ENCODE measurements at regions not wholly inside any gene's neighbourhood (a gene's known extent, or its start where the extent isn't known, plus 50 kb on each side); places are given as distances from the start of the nearest gene placed in this dataset.
"Not testable (repeated sequence)": the region's sequence is repeated elsewhere in the genome, so short reads cannot be mapped to it uniquely, and the experiment has no call there.

DNA sequence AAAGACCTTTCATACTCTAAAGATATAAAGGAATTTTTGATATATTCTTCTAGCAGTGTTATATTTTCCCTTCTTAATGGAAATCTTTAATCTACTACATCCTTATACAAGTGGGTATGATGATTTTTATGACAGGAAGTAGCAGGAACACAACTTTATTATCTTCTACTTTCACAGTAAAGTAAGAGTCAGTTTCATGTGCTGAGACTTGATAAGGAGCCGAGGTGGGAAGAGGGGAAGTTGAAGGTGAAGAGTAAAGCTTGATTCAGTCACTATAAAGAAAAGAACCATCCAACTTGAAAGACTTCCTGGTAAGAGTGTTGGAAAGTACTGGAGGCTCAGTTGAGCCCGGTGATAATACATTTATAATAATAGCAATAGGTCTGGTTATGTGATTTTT, 82.1 kb upstream of the PTH start:
- TF ChIP-seq POLR2AphosphoS5 (IDR thresholded peaks at IDR 0.05; ENCODE audit: borderline replicate concordance, low read depth, low read length), result no peak
- no peak for TF ChIP-seq EZH2 (IDR thresholded peaks at IDR 0.05)
- no peak for TF ChIP-seq FOXP2 (optimal IDR thresholded peaks at IDR 0.05; ENCODE audit: control extremely low read depth, extremely low read length, insufficient read depth)
- DNase-seq (ENCODE audit: low read depth, low spot score), result no peak
- Histone ChIP-seq H3K36me3 (ENCODE audit: insufficient read depth, low read length) (no peaks in the 10 kb centered on the region), H3K9ac (ENCODE audit: insufficient read length) (no peak overlapping the region), H3K9me3 (ENCODE audit: low read depth, low read length) (no peaks in the 10 kb centered on the region), H3K4me3 (no peak overlapping the region), H3K27ac (no peak overlapping the region)

DNA sequence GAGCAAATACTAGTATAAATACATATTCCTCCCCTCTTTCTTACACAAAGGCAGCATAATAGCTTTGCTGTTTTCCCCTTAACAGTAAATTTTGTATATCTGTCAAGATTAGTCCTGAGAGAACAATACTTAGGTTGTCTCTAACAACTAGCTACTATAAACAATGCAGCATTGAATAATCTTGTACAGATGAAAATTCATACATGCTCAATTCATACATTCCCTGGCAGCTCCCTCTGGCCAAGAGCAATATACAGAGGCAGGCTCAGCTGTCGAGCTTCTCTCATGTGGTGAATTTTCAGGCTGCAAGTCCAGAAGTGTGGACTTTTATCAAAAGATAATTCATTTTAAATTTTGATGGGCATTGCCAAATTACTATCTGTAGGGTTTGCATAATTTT, 81.2 kb upstream of the PTH start:
- no peak overlapping the region for H3K27ac ChIP-seq
- TF ChIP-seq POLR2AphosphoS5 (IDR thresholded peaks at IDR 0.05; ENCODE audit: borderline replicate concordance, low read depth, low read length) (no peak), FOXP2 (optimal IDR thresholded peaks at IDR 0.05; ENCODE audit: control extremely low read depth, extremely low read length, insufficient read depth) (no peak), EZH2 (IDR thresholded peaks at IDR 0.05) (no peak)
- DNase-seq (ENCODE audit: low read depth, low spot score), result no peak
- H3K9ac ChIP-seq (ENCODE audit: insufficient read length), result no peak overlapping the region
- H3K36me3 ChIP-seq (ENCODE audit: insufficient read depth, low read length), result no peaks in the 10 kb centered on the region
- no peak overlapping the region for H3K4me3 ChIP-seq
- no peaks in the 10 kb centered on the region for H3K9me3 ChIP-seq (ENCODE audit: low read depth, low read length)

DNA sequence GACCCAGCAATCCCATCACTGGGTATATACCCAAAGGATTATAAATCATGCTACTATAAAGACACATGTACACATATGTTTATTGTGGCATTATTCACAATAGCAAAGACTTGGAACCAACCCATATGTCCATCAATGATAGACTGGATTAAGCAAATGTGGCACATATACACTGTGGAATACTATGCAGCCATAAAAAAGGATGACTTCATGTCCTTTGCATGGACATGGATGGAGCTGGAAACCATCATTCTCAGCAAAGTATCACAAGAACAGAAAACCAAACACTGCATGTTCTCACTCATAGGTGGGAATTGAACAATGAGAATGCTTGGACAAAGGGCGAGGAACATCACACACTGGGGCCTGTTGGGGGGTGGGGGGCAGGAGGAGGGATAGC, 79.6 kb upstream of the PTH start:
- not testable (repeated sequence) for DNase-seq (ENCODE audit: low read depth, low spot score); H3K36me3 ChIP-seq (ENCODE audit: insufficient read depth, low read length); H3K27ac ChIP-seq

DNA sequence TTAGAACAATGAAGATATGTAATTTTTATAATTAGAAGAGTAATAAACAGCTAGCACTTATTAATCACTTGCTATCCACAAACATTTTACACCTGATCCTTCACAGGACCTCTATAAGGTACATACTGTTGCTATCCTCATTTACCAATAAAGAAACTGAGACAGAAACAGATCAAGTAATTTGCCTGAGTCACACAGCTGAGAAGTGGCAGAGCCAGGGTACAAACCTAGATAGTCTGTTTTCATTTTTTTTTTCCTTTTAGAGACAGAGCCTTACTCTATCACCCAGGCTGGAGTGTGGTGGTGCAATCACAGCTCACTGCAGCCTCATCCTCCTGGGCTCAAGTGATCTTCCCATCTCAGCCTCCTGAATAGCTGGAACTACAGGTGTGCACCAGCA, 71.8 kb upstream of the PTH start:
- no peak overlapping the region for H3K4me3 ChIP-seq
- H3K9me3 ChIP-seq (ENCODE audit: low read depth, low read length), result no peaks in the 10 kb centered on the region
- no peaks in the 10 kb centered on the region for H3K36me3 ChIP-seq (ENCODE audit: insufficient read depth, low read length)
- no peak for DNase-seq (ENCODE audit: low read depth, low spot score)
- no peak overlapping the region for H3K27ac ChIP-seq
- TF ChIP-seq POLR2AphosphoS5 (IDR thresholded peaks at IDR 0.05; ENCODE audit: borderline replicate concordance, low read depth, low read length), result no peak
- TF ChIP-seq EZH2 (IDR thresholded peaks at IDR 0.05), result no peak
- no peak for TF ChIP-seq FOXP2 (optimal IDR thresholded peaks at IDR 0.05; ENCODE audit: control extremely low read depth, extremely low read length, insufficient read depth)
- H3K9ac ChIP-seq (ENCODE audit: insufficient read length), result no peak overlapping the region

More for the DNA sequence above, 79.6 kb upstream of the PTH start:
- H3K9ac ChIP-seq (ENCODE audit: insufficient read length); H3K4me3 ChIP-seq; H3K9me3 ChIP-seq (ENCODE audit: low read depth, low read length): not testable (repeated sequence)

DNA sequence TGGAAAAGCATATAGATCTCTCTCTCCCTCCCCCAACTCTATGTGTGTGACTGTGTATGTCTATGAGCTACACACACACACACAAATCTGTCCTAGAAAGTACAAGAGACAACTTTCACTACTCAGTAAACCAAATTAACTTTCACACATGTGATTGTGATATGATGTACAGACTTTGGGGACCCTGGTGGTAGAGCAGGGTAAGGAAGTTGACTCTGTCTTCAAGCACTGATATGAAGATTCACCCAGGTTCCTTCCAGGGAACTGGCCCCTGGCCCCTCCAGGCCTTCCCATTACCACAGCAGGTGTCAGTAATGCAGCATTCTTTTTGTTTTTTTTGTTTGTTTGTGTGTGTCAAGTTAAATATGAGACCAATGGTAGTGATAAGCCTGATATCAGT, 66.1 kb upstream of the PTH start:
- H3K36me3 ChIP-seq (ENCODE audit: insufficient read depth, low read length), result no peaks in the 10 kb centered on the region
- no peak overlapping the region for H3K27ac ChIP-seq
- no peak overlapping the region for H3K9ac ChIP-seq (ENCODE audit: insufficient read length)
- DNase-seq (ENCODE audit: low read depth, low spot score), result no peak
- no peaks in the 10 kb centered on the region for H3K9me3 ChIP-seq (ENCODE audit: low read depth, low read length)
- H3K4me3 ChIP-seq, result no peak overlapping the region
- no peak for TF ChIP-seq FOXP2 (optimal IDR thresholded peaks at IDR 0.05; ENCODE audit: control extremely low read depth, extremely low read length, insufficient read depth)
- no peak for TF ChIP-seq POLR2AphosphoS5 (IDR thresholded peaks at IDR 0.05; ENCODE audit: borderline replicate concordance, low read depth, low read length)
- TF ChIP-seq EZH2 (IDR thresholded peaks at IDR 0.05), result no peak

DNA sequence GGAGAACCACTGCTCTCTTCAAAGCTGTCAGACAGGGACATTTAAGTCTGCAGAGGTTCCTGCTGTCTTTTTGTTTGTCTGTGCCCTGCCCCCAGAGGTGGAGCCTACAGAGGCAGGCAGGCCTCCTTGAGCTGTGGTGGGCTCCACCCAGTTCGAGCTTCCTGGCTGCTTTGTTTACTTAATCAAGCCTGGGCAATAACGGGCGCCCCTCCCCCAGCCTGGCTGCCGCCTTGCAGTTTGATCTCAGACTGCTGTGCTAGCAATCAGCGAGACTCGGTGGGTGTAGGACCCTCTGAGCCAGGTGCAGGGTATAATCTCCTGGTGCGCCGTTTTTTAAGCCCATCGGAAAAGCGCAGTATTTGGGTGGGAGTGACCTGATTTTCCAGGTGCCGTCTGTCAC, 64.5 kb upstream of the PTH start:
- not testable (repeated sequence) for H3K36me3 ChIP-seq (ENCODE audit: insufficient read depth, low read length); H3K9me3 ChIP-seq (ENCODE audit: low read depth, low read length); DNase-seq (ENCODE audit: low read depth, low spot score); H3K27ac ChIP-seq; H3K4me3 ChIP-seq; H3K9ac ChIP-seq (ENCODE audit: insufficient read length)

DNA sequence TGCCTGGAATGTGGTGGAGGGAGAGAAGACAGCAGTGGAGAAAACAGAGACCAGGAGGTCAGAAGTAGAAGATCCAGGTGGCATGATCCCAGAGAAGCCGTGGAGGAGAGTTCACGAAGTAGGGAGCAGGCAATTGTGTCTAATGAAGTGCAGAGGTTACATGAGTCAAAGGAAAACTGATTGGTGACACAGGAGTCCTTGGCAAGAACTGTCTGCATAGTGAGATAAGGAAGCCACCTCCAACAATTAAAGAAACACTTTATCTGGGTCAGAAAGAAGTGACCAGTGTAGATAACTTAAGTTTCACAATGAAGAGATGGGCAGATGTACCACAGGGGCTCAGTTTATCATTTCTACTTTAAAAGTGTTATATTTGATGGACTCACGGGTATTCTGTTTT, 57.0 kb upstream of the PTH start:
- DNase-seq (ENCODE audit: low read depth, low spot score), result no peak
- H3K4me3 ChIP-seq, result no peak overlapping the region
- no peaks in the 10 kb centered on the region for H3K9me3 ChIP-seq (ENCODE audit: low read depth, low read length)
- no peak overlapping the region for H3K27ac ChIP-seq
- H3K36me3 ChIP-seq (ENCODE audit: insufficient read depth, low read length), result no peaks in the 10 kb centered on the region
- H3K9ac ChIP-seq (ENCODE audit: insufficient read length), result no peak overlapping the region
- TF ChIP-seq EZH2 (IDR thresholded peaks at IDR 0.05), result no peak
- TF ChIP-seq POLR2AphosphoS5 (IDR thresholded peaks at IDR 0.05; ENCODE audit: borderline replicate concordance, low read depth, low read length), result no peak
- no peak for TF ChIP-seq FOXP2 (optimal IDR thresholded peaks at IDR 0.05; ENCODE audit: control extremely low read depth, extremely low read length, insufficient read depth)

DNA sequence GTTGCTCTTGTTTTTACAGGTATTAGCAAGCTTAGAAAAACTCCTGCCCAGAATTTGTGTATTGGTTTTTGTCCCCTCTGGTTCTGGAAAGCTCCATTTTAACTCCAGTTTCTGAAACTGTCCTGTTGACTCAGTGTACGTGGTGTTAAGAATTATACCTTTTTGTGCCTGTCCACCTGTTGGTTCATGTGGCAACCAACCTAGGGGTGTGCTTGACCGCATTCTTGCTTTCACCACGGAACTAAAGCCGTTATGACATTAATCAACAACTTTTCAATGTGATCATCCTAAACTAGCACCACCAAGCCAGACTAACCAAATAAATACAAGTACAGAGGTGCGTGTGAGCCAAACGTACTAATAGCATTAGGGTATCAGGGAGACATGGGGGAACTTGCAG, 56.0 kb upstream of the PTH start:
- Histone ChIP-seq H3K9me3 (ENCODE audit: low read depth, low read length) (no peaks in the 10 kb centered on the region), H3K27ac (no peak overlapping the region), H3K9ac (ENCODE audit: insufficient read length) (no peak overlapping the region), H3K4me3 (no peak overlapping the region), H3K36me3 (ENCODE audit: insufficient read depth, low read length) (no peaks in the 10 kb centered on the region)
- TF ChIP-seq FOXP2 (optimal IDR thresholded peaks at IDR 0.05; ENCODE audit: control extremely low read depth, extremely low read length, insufficient read depth) (no peak), EZH2 (IDR thresholded peaks at IDR 0.05) (no peak), POLR2AphosphoS5 (IDR thresholded peaks at IDR 0.05; ENCODE audit: borderline replicate concordance, low read depth, low read length) (no peak)
- DNase-seq (ENCODE audit: low read depth, low spot score), result no peak

DNA sequence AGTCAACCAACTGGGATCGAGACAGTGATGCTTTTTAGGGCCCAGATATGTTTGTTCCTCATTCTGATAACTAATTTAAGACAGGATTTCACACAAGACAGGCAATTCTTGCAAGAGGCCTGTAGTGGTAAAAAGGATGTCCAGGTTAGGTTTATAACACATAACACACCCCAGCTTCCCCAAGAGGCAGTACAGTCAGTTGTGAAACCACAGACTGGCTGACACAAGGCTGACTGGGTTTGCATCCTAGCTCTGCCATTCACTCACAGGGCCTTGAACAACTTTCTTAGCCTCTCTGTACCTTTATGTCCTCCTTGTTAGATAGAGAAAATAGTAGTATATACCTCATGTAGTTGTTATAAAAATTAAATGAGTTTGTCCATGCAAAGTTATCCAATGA, 55.0 kb upstream of the PTH start:
- no peak for DNase-seq (ENCODE audit: low read depth, low spot score)
- no peak overlapping the region for H3K27ac ChIP-seq
- no peak overlapping the region for H3K9ac ChIP-seq (ENCODE audit: insufficient read length)
- H3K36me3 ChIP-seq (ENCODE audit: insufficient read depth, low read length), result no peaks in the 10 kb centered on the region
- no peak for TF ChIP-seq FOXP2 (optimal IDR thresholded peaks at IDR 0.05; ENCODE audit: control extremely low read depth, extremely low read length, insufficient read depth)
- TF ChIP-seq POLR2AphosphoS5 (IDR thresholded peaks at IDR 0.05; ENCODE audit: borderline replicate concordance, low read depth, low read length), result no peak
- TF ChIP-seq EZH2 (IDR thresholded peaks at IDR 0.05), result no peak
- H3K9me3 ChIP-seq (ENCODE audit: low read depth, low read length), result no peaks in the 10 kb centered on the region
- no peak overlapping the region for H3K4me3 ChIP-seq

DNA sequence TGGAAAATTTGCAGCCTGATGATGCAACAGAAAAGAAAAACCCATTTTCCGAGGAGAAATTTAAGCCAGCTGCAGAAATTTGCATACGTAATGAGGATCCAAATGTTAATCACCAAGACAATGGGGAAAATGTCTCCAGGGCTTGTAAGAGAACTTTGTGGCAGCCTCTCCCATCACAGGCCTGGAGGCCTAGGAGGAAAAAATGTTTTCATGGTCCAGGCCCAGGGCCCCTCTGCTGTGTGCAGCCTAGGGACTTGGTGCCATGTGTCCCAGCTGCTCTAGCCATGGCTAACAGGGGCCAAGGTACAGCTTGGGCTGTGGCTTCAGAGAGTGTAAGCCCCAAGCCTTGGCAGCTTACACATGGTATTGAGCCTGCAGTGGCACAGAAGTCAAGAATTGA, 50.3 kb upstream of the PTH start:
- DNase-seq (ENCODE audit: low read depth, low spot score); H3K36me3 ChIP-seq (ENCODE audit: insufficient read depth, low read length); H3K9ac ChIP-seq (ENCODE audit: insufficient read length); H3K4me3 ChIP-seq; H3K9me3 ChIP-seq (ENCODE audit: low read depth, low read length); H3K27ac ChIP-seq: not testable (repeated sequence)

Data from SK-N-MC (cell line).